GM23338 (cell line): ENCODE measurements at regions not wholly inside any gene's neighbourhood (a gene's known extent, or its start where the extent isn't known, plus 50 kb on each side); places are given as distances from the start of the nearest gene placed in this dataset.

Experiments used
- ATAC-seq: fragments of 200-7000 bp; cut with Tn5 transposase; 3 replicates; pipeline ENCODE4 v1.9.1; 2020
- DNase-seq: peaks from one replicate; pipeline ENCODE4 v3.0.0-alpha.2; 2015; ENCODE audit warnings: low spot score
- H2AFZ ChIP-seq: fragments of 200-600 bp; sonication (generic); 2 replicates; pipeline ENCODE4 v1.8.0; 2016; ENCODE audit warnings: antibody characterized with exemption, mild to moderate bottlenecking, moderate library complexity
- H3F3A ChIP-seq: fragments of 200-600 bp; sonication (generic); replicated peaks from 2 replicates; pipeline ENCODE4 v1.8.0; 2017; ENCODE audit warnings: antibody characterized with exemption, mixed run types, low read depth
- H3K27ac ChIP-seq: fragments of 200-600 bp; sonication (generic); 2 replicates; pipeline ENCODE4 v1.6.1; 2016; ENCODE audit warnings: low read depth
- H3K27me3 ChIP-seq: fragments of 200-600 bp; sonication (generic); 2 replicates; pipeline ENCODE4 v1.8.0; 2016; ENCODE audit warnings: mild to moderate bottlenecking, mixed run types, moderate library complexity; ENCODE audit not compliant: insufficient read depth
- H3K36me3 ChIP-seq: fragments of 200-600 bp; sonication (generic); 2 replicates; pipeline ENCODE4 v1.8.0; 2016; ENCODE audit warnings: mild to moderate bottlenecking; ENCODE audit not compliant: insufficient read depth
- H3K4me1 ChIP-seq: fragments of 200-600 bp; sonication (generic); 2 replicates; pipeline ENCODE4 v1.8.0; 2016; ENCODE audit warnings: mild to moderate bottlenecking, moderate library complexity; ENCODE audit not compliant: insufficient read depth
- H3K4me2 ChIP-seq: fragments of 200-600 bp; sonication (generic); 2 replicates; pipeline ENCODE4 v1.7.1; 2017; ENCODE audit warnings: mixed run types
- H3K4me3 ChIP-seq: fragments of 200-600 bp; sonication (generic); 2 replicates; pipeline ENCODE4 v1.6.1; 2016; ENCODE audit warnings: mixed run types
- H3K79me2 ChIP-seq: fragments of 200-600 bp; sonication (generic); replicated peaks from 2 replicates; pipeline ENCODE4 v1.8.0; 2017; ENCODE audit warnings: mild to moderate bottlenecking; ENCODE audit not compliant: insufficient read depth
- H3K9me2 ChIP-seq: fragments of 200-600 bp; sonication (generic); 2 replicates; pipeline ENCODE4 v1.8.0; 2017; ENCODE audit not compliant: insufficient read depth
- H4K20me1 ChIP-seq: fragments of 200-600 bp; sonication (generic); replicated peaks from 2 replicates; pipeline ENCODE4 v1.8.0; 2017; ENCODE audit warnings: mild to moderate bottlenecking; ENCODE audit not compliant: insufficient read depth
- H3K27ac Mint-ChIP-seq: 2 replicates; pipeline ENCODE4 v1.8.0; 2020; ENCODE audit warnings: inconsistent platforms, mild to moderate bottlenecking, moderate library complexity, mixed read lengths
- H3K27me3 Mint-ChIP-seq: 3 replicates; pipeline ENCODE4 v1.8.0; 2022; ENCODE audit warnings: low read depth, mild to moderate bottlenecking, moderate library complexity, mixed read lengths, inconsistent platforms; ENCODE audit not compliant: insufficient read depth, poor library complexity
- H3K36me3 Mint-ChIP-seq: 3 replicates; pipeline ENCODE4 v1.8.0; 2021; ENCODE audit warnings: low read depth, mild to moderate bottlenecking, inconsistent platforms, moderate library complexity, mixed read lengths
- H3K4me1 Mint-ChIP-seq: 3 replicates; pipeline ENCODE4 v1.8.0; 2020; ENCODE audit warnings: mild to moderate bottlenecking, inconsistent platforms, mixed read lengths
- H3K4me3 Mint-ChIP-seq: 3 replicates; pipeline ENCODE4 v1.8.0; 2021; ENCODE audit warnings: moderate library complexity, mild to moderate bottlenecking, inconsistent platforms, mixed read lengths
- H3K9me3 Mint-ChIP-seq: 3 replicates; pipeline ENCODE4 v1.8.0; 2020; ENCODE audit warnings: moderate library complexity, mild to moderate bottlenecking, inconsistent platforms, mixed read lengths
- CREB1 ChIP-seq: fragments of 250-450 bp; sonication (Bioruptor Pico); IDR thresholded peaks from 2 replicates; pipeline ENCODE4 v1.5.0; 2020; ENCODE audit warnings: low read depth, mild to moderate bottlenecking, moderate library complexity
- EZH2 ChIP-seq: fragments of 200-600 bp; sonication (generic); IDR thresholded peaks from one replicate; pipeline ENCODE4 v1.8.0; 2017; ENCODE audit warnings: antibody characterized with exemption, mild to moderate bottlenecking, low read depth; ENCODE audit not compliant: unreplicated experiment
- EZH2phosphoT487 ChIP-seq: fragments of 200-600 bp; sonication (generic); IDR thresholded peaks from one replicate; pipeline ENCODE4 v1.8.1; 2018; ENCODE audit warnings: antibody characterized with exemption; ENCODE audit not compliant: unreplicated experiment
- JUNB ChIP-seq: IDR thresholded peaks from one replicate; pipeline ENCODE4 v1.6.1; 2016; ENCODE audit warnings: antibody characterized with exemption; ENCODE audit not compliant: unreplicated experiment
- NANOG ChIP-seq: IDR thresholded peaks from 2 replicates; pipeline ENCODE4 v1.6.1; 2016; ENCODE audit warnings: antibody characterized with exemption, borderline replicate concordance
- POLR2AphosphoS5 ChIP-seq: IDR thresholded peaks from 2 replicates; pipeline ENCODE4 v1.6.1; 2016; ENCODE audit warnings: antibody characterized with exemption, low read depth
- STAT1 ChIP-seq: IDR thresholded peaks from one replicate; pipeline ENCODE4 v1.6.1; 2016; ENCODE audit warnings: antibody characterized with exemption; ENCODE audit not compliant: unreplicated experiment
- ZNF114 ChIP-seq: fragments of 250-450 bp; sonication (Bioruptor Pico); IDR thresholded peaks from 2 replicates; pipeline ENCODE4 v1.5.0; 2020; ENCODE audit warnings: mild to moderate bottlenecking, moderate library complexity
- ZNF331 ChIP-seq: fragments of 250-450 bp; sonication (Bioruptor Pico); IDR thresholded peaks from 2 replicates; pipeline ENCODE4 v1.5.0; 2020; ENCODE audit warnings: low read depth, mild to moderate bottlenecking, moderate library complexity
- TF ChIP-seq, protein P1 (sequence below): IDR thresholded peaks from one replicate; pipeline ENCODE4 v1.6.1; 2018; ENCODE audit warnings: antibody characterized with exemption; ENCODE audit not compliant: unreplicated experiment
- TF ChIP-seq, protein P2 (sequence below): fragments of 250-450 bp; sonication (Bioruptor Pico); IDR thresholded peaks from 2 replicates; pipeline ENCODE4 v1.5.0; 2020; ENCODE audit warnings: mild to moderate bottlenecking, moderate library complexity
- TF ChIP-seq, protein P3 (sequence below), 2 experiments: fragments of 200-600 bp in 1 of 2; sonication (generic) in 1 of 2; conservative IDR thresholded peaks; 2 replicates each; pipeline versions ENCODE4 v1.5.1 to v1.6.1; 2016 to 2017; ENCODE audit warnings: antibody characterized with exemption in 2 of 2, low read depth in 2 of 2, mild to moderate bottlenecking in 2 of 2, moderate library complexity in 1 of 2

DNA sequence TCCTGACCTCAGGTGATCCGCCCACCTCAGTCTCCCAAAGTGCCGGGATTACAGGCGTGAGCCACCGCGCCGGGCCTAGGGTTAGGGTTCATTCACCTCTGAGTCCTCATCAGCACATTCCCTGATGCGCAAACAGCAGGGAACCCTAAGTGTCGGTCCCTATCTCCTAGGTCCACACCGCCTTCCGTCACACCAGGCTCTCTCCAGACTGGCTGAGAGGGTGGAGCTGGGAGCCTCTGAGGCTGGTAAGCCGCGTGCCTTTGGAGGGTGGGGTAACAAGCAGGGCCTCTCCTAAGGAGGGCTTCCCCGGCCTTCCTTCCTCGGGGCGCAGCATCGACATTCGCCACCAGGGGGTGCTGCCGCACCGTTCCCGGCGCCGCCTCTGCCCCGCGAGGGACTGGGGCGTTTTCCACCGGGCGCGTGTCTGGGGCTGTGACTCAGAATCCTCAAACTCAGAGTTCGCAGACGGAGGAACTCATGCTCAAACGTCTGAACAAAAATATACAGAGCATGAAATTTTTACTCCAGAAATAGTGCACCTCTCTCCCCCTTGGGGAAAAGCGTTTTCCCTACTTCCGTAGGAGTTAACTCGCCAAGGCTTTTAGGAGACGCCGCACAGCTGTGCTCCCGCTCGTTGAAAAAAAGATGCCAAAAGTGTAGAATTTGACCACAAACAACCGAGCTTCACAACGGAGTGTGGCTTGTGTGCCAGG, 63.9 kb upstream of the ASAP2 start:
- Histone ChIP-seq H3K79me2 (no peaks in the 10 kb centered on the region), H3K36me3 (no peaks in the 10 kb centered on the region), H3K4me2 (peak overlapping the region; percentile 73), H3K9me2 (no peaks in the 10 kb centered on the region), H3K27ac (no peak overlapping the region), H3F3A (0 out of 2 replicates have a peak, but pooled peaks cover 5% of the 10 kb centered on the region), H2AFZ (peak overlapping the region; percentile 85), H3K4me3 (peak overlapping the region; percentile 48), H4K20me1 (no peaks in the 10 kb centered on the region), H3K27me3 (peaks cover 41% of the 10 kb centered on the region), H3K4me1 (peaks cover 10% of the 10 kb centered on the region)
- Mint-ChIP-seq H3K36me3 (no peaks in the 10 kb centered on the region), H3K27ac (no peak overlapping the region), H3K4me3 (peak overlapping the region; percentile 51; the same call in 2 of the 3 replicates), H3K9me3 (no peaks in the 10 kb centered on the region; the same call in 2 of the 3 replicates), H3K27me3 (peaks cover 28% of the 10 kb centered on the region), H3K4me1 (peaks cover 32% of the 10 kb centered on the region)
- TF ChIP-seq, protein P1, sequence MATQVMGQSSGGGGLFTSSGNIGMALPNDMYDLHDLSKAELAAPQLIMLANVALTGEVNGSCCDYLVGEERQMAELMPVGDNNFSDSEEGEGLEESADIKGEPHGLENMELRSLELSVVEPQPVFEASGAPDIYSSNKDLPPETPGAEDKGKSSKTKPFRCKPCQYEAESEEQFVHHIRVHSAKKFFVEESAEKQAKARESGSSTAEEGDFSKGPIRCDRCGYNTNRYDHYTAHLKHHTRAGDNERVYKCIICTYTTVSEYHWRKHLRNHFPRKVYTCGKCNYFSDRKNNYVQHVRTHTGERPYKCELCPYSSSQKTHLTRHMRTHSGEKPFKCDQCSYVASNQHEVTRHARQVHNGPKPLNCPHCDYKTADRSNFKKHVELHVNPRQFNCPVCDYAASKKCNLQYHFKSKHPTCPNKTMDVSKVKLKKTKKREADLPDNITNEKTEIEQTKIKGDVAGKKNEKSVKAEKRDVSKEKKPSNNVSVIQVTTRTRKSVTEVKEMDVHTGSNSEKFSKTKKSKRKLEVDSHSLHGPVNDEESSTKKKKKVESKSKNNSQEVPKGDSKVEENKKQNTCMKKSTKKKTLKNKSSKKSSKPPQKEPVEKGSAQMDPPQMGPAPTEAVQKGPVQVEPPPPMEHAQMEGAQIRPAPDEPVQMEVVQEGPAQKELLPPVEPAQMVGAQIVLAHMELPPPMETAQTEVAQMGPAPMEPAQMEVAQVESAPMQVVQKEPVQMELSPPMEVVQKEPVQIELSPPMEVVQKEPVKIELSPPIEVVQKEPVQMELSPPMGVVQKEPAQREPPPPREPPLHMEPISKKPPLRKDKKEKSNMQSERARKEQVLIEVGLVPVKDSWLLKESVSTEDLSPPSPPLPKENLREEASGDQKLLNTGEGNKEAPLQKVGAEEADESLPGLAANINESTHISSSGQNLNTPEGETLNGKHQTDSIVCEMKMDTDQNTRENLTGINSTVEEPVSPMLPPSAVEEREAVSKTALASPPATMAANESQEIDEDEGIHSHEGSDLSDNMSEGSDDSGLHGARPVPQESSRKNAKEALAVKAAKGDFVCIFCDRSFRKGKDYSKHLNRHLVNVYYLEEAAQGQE: no peak
- TF ChIP-seq ZNF331 (CRISPR knock-in tag) (no peak), STAT1 (no peak), ZNF114 (CRISPR knock-in tag) (no peak), EZH2phosphoT487 (no peak), EZH2 (no peak), JUNB (no peak), POLR2AphosphoS5 (no peak), CREB1 (CRISPR knock-in tag) (0 out of 2 replicates have a peak, but pooled peaks have one; percentile 50), NANOG (no peak)
- TF ChIP-seq, protein P2, sequence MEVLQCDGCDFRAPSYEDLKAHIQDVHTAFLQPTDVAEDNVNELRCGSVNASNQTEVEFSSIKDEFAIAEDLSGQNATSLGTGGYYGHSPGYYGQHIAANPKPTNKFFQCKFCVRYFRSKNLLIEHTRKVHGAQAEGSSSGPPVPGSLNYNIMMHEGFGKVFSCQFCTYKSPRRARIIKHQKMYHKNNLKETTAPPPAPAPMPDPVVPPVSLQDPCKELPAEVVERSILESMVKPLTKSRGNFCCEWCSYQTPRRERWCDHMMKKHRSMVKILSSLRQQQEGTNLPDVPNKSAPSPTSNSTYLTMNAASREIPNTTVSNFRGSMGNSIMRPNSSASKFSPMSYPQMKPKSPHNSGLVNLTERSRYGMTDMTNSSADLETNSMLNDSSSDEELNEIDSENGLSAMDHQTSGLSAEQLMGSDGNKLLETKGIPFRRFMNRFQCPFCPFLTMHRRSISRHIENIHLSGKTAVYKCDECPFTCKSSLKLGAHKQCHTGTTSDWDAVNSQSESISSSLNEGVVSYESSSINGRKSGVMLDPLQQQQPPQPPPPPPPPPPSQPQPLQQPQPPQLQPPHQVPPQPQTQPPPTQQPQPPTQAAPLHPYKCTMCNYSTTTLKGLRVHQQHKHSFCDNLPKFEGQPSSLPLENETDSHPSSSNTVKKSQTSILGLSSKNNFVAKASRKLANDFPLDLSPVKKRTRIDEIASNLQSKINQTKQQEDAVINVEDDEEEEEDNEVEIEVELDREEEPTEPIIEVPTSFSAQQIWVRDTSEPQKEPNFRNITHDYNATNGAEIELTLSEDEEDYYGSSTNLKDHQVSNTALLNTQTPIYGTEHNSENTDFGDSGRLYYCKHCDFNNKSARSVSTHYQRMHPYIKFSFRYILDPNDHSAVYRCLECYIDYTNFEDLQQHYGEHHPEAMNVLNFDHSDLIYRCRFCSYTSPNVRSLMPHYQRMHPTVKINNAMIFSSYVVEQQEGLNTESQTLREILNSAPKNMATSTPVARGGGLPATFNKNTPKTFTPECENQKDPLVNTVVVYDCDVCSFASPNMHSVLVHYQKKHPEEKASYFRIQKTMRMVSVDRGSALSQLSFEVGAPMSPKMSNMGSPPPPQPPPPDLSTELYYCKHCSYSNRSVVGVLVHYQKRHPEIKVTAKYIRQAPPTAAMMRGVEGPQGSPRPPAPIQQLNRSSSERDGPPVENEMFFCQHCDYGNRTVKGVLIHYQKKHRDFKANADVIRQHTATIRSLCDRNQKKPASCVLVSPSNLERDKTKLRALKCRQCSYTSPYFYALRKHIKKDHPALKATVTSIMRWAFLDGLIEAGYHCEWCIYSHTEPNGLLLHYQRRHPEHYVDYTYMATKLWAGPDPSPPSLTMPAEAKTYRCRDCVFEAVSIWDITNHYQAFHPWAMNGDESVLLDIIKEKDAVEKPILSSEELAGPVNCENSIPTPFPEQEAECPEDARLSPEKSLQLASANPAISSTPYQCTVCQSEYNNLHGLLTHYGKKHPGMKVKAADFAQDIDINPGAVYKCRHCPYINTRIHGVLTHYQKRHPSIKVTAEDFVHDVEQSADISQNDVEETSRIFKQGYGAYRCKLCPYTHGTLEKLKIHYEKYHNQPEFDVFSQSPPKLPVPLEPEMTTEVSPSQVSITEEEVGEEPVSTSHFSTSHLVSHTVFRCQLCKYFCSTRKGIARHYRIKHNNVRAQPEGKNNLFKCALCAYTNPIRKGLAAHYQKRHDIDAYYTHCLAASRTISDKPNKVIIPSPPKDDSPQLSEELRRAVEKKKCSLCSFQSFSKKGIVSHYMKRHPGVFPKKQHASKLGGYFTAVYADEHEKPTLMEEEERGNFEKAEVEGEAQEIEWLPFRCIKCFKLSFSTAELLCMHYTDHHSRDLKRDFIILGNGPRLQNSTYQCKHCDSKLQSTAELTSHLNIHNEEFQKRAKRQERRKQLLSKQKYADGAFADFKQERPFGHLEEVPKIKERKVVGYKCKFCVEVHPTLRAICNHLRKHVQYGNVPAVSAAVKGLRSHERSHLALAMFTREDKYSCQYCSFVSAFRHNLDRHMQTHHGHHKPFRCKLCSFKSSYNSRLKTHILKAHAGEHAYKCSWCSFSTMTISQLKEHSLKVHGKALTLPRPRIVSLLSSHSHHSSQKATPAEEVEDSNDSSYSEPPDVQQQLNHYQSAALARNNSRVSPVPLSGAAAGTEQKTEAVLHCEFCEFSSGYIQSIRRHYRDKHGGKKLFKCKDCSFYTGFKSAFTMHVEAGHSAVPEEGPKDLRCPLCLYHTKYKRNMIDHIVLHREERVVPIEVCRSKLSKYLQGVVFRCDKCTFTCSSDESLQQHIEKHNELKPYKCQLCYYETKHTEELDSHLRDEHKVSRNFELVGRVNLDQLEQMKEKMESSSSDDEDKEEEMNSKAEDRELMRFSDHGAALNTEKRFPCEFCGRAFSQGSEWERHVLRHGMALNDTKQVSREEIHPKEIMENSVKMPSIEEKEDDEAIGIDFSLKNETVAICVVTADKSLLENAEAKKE: no peak
- TF ChIP-seq, protein P3, sequence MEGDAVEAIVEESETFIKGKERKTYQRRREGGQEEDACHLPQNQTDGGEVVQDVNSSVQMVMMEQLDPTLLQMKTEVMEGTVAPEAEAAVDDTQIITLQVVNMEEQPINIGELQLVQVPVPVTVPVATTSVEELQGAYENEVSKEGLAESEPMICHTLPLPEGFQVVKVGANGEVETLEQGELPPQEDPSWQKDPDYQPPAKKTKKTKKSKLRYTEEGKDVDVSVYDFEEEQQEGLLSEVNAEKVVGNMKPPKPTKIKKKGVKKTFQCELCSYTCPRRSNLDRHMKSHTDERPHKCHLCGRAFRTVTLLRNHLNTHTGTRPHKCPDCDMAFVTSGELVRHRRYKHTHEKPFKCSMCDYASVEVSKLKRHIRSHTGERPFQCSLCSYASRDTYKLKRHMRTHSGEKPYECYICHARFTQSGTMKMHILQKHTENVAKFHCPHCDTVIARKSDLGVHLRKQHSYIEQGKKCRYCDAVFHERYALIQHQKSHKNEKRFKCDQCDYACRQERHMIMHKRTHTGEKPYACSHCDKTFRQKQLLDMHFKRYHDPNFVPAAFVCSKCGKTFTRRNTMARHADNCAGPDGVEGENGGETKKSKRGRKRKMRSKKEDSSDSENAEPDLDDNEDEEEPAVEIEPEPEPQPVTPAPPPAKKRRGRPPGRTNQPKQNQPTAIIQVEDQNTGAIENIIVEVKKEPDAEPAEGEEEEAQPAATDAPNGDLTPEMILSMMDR (conservative IDR thresholded peaks at IDR 0.05; ENCODE audit: low read depth in 2 of 2): peak; percentile 93 to 97
- ATAC-seq (peak; percentile 92), DNase-seq (peak; percentile 92)
